GM20000 (cell line): ENCODE measurements at regions not wholly inside any gene's neighbourhood (a gene's known extent, or its start where the extent isn't known, plus 50 kb on each side); places are given as distances from the start of the nearest gene placed in this dataset.

ENCODE experiments used
- DNase-seq: peaks from one replicate; pipeline ENCODE4 v3.0.0; 2012; ENCODE audit warnings: low spot score
- CTCF ChIP-seq: IDR thresholded peaks from 2 replicates; pipeline ENCODE4 v1.5.1; 2012; ENCODE audit warnings: mild to moderate bottlenecking, control low read depth; ENCODE audit errors: extremely low read depth, missing control alignments

DNA sequence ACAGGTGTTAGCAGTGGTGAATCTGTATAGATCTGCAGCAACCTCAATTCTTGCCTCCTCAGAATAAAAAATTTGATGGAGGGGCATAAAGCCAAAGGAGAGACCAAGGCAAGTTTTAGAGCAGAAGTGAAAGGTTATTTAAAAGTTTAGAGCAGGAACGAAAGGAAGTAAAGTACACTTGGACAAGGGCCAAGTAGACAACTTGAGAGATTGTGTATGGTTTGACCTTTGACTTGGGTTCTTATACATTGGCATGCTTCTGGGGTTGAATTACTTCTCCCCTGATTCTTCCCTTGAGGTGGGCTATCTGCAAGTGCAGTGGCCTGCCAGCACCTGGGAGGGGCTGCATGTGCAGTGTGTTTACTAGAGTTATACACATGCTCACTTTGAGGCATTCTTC lies 278.8 kb upstream of the NDST3 start:
- TF ChIP-seq CTCF, result no peak
- no peak for DNase-seq

- TF ChIP-seq CTCF, result no peak
- no peak for DNase-seq
These were observed 265.7 kb upstream of the NDST3 start for GRCh38 chr4:117768610-117769009.

DNA sequence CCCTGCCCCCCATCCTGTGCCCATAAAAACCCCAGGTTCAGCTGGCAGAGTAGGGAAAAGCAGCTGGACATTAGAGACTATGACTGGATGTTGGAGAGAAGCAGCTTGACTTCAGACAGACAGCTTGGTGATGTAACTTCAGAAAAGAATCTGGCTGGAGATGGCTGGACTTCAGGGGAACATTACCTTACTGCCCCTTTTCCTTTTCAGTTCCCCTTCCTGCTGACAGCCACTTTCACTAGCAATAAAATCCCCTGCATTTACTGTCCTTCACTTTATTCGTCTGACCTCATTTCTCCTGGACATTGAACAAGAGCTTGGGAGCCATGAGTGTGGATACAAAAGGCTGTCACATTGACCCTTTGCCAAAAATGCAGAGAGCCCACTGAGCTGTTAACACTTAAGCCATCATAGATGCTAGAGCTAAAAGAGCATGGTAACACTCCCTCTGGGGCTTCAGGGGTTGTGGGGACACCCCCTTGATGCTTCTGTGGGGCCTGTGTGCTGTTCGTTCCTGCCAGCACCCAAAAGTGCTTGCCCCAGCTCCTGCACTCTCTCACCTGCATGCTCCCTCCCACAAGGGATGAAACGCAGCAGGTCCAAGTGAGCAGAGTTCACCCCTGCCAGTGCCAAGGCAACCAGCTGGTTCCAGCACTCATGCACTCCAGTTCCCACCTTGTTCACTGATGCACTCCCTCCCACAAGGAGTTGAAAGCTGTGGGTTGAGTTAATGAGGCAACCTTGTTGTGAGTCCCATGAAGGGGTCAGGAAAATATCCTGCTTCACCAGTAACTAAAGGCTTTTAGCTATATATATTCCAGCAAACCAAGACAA lies 263.8 kb upstream of the NDST3 start:
- no peak for TF ChIP-seq CTCF
- DNase-seq, result no peak

DNA sequence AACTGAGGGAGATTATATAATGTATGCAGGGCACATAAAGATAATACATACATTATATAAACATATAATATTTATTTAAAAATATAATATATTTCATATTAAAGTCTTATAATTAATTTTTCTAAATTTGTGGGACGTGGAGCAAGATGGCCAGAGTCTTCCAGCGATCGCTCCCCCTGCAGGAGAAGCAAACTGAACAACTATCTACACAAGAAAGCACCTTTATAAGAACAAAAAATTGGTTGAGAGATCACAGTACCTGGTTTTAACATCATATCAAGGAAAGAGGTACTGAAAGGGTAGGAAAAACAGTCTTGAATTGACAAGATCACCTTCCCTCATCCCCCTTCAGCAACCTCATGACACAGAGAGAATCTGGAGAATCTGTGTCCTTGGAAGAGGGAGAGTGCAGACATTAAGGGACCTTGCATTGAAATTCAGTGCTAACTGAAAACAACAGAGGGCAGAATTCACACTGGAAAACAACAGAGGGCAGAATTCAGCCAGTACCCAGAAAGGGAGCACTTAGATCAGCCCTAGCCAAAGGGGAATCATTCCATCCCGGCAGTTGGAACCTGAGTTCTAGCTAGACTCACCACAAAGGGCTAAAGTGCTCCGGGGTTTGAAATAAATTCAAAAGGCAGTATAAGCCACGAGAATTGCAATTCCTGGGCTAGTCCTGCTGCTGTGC lies 262.5 kb upstream of the NDST3 start:
- no peak for DNase-seq
- TF ChIP-seq CTCF, result no peak

DNA sequence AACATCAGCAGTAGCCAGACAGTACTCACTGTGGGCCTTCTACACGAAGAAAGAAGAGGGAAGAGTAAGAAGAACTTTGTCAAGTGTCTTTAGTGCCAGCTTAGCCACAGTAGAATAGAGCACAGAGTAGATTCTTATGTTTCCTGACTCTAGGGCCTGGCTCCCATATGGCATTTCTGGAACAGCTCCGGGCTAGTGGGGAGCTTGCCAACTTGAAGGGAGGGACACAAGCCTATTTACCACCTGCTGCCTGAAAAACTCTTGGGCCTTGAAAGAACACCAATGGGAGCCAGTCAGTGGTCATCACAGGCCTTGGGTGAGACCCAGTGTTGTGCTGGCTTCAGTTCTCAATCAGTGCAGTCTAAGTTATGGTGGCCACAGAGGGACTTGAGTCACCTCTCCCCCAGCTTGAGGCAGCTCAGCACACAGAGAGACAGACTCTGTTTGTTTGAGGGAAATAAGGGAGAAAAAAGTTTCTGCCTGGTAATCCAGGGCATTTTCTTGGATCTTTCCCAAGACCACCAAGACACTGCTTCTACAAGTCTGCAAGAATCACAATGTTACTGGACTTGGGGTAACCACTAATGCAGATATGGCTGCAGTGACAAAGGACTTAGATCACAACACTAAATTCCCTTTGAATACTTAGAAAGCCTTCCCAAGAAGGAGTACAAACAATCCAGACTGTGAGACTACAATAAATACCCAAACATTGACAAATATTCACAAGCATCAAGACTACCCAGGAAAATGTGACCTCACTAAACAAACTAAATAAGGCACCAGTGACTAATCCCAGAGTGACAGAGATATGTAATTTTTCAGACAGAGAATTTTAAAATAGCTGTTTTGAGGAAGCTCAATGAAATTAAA lies 261.0 kb upstream of the NDST3 start:
- DNase-seq, result no peak
- no peak for TF ChIP-seq CTCF

DNA sequence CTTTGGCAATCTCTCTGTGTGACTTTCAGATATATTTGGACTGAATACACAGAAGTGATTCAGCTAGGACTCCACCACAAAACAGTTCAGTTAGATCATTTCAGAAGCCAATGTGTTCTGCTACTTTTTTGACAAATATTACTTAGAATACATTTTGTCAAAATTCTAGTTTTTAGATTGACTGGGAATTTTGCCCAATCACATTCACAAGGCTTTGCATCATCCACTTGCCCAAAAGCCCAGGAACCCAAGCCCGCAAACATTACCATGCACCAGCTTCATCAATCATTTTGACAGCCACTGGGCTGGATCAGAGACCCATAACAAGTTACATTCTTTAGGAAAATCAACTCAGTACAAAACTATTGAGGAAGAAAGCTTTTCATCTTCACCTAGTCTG lies 256.6 kb upstream of the NDST3 start:
- DNase-seq, result no peak
- no peak for TF ChIP-seq CTCF

DNA sequence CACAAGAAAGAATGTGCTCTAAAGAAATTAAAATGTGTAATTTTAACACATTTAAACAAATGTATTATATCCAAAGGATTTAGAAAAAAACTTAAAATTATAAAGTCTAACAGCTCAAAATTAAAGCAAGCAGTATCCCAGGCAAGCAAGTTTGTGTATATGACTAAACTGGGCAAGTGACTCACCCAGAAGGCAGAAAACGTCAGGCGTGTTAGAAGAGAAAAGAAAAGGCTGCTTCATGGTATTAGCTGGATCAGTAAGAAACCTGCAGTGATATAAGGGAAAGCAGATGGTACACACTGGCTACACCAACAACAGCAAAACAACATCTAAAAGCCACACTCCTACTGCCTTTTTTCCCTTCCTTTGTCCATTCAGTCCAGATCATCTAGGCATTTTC lies 250.6 kb upstream of the NDST3 start:
- no peak for TF ChIP-seq CTCF
- DNase-seq, result no peak
